Left lung (tissue), 4 donors: ENCODE measurements at regions not wholly inside any gene's neighbourhood (a gene's known extent, or its start where the extent isn't known, plus 50 kb on each side); places are given as distances from the start of the nearest gene placed in this dataset.

ENCODE experiments used
- ATAC-seq: fragments of 200-7000 bp; cut with Tn5 transposase; one replicate; pipeline ENCODE4 v1.9.1; 2020; ENCODE audit warnings: moderate library complexity
- DNase-seq, 4 donors: peaks; one replicate each; pipeline ENCODE4 v3.0.0-alpha.2; 2013 to 2020
- H3K27ac ChIP-seq, 2 donors: fragments of 200-600 bp; sonication (generic) in 1 of 2; one replicate each; pipeline versions ENCODE4 v1.5.0 to v1.8.0; 2020 to 2021
- H3K27me3 ChIP-seq, 2 donors: fragments of 200-600 bp; sonication (generic) in 1 of 2; one replicate each; pipeline versions ENCODE4 v1.5.0 to v1.8.0; 2020 to 2021
- H3K36me3 ChIP-seq, 2 donors: fragments of 200-600 bp; sonication (generic) in 1 of 2; one replicate each; pipeline versions ENCODE4 v1.5.0 to v1.8.0; 2020 to 2021
- H3K4me1 ChIP-seq, 2 donors: fragments of 200-600 bp; one replicate each; pipeline ENCODE4 v1.8.0; 2021
- H3K4me3 ChIP-seq, 2 donors: fragments of 200-600 bp; sonication (generic) in 1 of 2; one replicate each; pipeline versions ENCODE4 v1.5.0 to v1.8.0; 2020 to 2021; ENCODE audit warnings: mild to moderate bottlenecking in 1 of 2
- H3K9me3 ChIP-seq, 2 donors: fragments of 200-600 bp; sonication (generic) in 1 of 2; one replicate each; pipeline versions ENCODE4 v1.5.0 to v1.8.0; 2020 to 2021
- intact Hi-C, 2 donors: fragments of 100-400 bp; cut with DNase I; formaldehyde crosslinking; loops; one replicate each; pipeline versions ENCODE4 v1.11.2 to v1.14.2; 2022
- TF ChIP-seq, protein P1 (sequence below), 2 donors: fragments of 200-600 bp; sonication (generic) in 1 of 2; IDR thresholded peaks; one replicate each; pipeline versions ENCODE4 v1.5.0 to v1.8.0; 2021; ENCODE audit warnings: antibody characterized with exemption in 2 of 2
- donor health status: DM: no; HTN: yes; CAD: no.
- donor health status: DM: no; HTN: no; CAD: no.

GRCh38 chr7:18363751-18364380 is 131.7 kb upstream of the HDAC9 start:
- TF ChIP-seq, protein P1, sequence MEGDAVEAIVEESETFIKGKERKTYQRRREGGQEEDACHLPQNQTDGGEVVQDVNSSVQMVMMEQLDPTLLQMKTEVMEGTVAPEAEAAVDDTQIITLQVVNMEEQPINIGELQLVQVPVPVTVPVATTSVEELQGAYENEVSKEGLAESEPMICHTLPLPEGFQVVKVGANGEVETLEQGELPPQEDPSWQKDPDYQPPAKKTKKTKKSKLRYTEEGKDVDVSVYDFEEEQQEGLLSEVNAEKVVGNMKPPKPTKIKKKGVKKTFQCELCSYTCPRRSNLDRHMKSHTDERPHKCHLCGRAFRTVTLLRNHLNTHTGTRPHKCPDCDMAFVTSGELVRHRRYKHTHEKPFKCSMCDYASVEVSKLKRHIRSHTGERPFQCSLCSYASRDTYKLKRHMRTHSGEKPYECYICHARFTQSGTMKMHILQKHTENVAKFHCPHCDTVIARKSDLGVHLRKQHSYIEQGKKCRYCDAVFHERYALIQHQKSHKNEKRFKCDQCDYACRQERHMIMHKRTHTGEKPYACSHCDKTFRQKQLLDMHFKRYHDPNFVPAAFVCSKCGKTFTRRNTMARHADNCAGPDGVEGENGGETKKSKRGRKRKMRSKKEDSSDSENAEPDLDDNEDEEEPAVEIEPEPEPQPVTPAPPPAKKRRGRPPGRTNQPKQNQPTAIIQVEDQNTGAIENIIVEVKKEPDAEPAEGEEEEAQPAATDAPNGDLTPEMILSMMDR (IDR thresholded peaks at IDR 0.05), result no peak
- Histone ChIP-seq H3K4me1 (no peaks in the 10 kb centered on the region), H3K36me3 (no peaks in the 10 kb centered on the region), H3K4me3 (no peak overlapping the region), H3K27me3 (no peaks in the 10 kb centered on the region), H3K27ac (no peak overlapping the region), H3K9me3 (no peaks in the 10 kb centered on the region)
- DNase-seq, result no peak
- ATAC-seq, result no peak
- intact Hi-C loops, result no loop called here

GRCh38 chr7:18364396-18364795 is 131.2 kb upstream of the HDAC9 start:
- intact Hi-C loops, result no loop called here
- no peaks in the 10 kb centered on the region for H3K36me3 ChIP-seq
- no peaks in the 10 kb centered on the region for H3K27me3 ChIP-seq
- ATAC-seq (no peak), DNase-seq (no peak)
- TF ChIP-seq, protein P1 (IDR thresholded peaks at IDR 0.05), result no peak
- no peak overlapping the region for H3K27ac ChIP-seq
- H3K4me1 ChIP-seq, result no peaks in the 10 kb centered on the region
- no peak overlapping the region for H3K4me3 ChIP-seq
- no peaks in the 10 kb centered on the region for H3K9me3 ChIP-seq

DNA sequence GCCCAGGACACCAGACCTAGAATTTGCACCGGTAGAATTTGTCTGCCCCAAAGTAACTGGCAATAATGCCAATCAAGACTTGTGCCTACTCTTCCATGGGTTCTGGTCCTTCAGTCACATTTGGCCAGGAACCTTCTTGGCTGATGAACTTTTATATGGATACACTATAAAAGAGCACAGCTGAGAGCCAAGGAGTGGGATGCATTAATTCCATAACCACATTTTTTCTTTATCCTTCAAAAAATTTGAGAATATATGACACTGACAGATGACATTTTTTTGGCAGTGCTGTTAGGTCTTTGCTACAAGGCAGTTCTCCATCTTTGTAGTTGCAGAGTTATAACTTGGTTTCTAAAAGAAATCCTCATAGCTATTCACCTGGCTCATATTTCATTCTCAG is 129.2 kb upstream of the HDAC9 start:
- Histone ChIP-seq H3K4me3 (no peak overlapping the region), H3K27me3 (no peaks in the 10 kb centered on the region), H3K27ac (no peak overlapping the region), H3K9me3 (no peaks in the 10 kb centered on the region), H3K4me1 (no peaks in the 10 kb centered on the region), H3K36me3 (no peaks in the 10 kb centered on the region)
- ATAC-seq, result no peak
- no peak for DNase-seq
- TF ChIP-seq, protein P1 (IDR thresholded peaks at IDR 0.05), result no peak
- intact Hi-C loops, result no loop called here

- no peak for ATAC-seq
- H3K27ac ChIP-seq, result no peak overlapping the region
- no peak for DNase-seq
- no peaks in the 10 kb centered on the region for H3K27me3 ChIP-seq
- H3K36me3 ChIP-seq, result no peaks in the 10 kb centered on the region
- H3K4me3 ChIP-seq, result no peak overlapping the region
- intact Hi-C loops, result no loop called here
- no peaks in the 10 kb centered on the region for H3K4me1 ChIP-seq
- TF ChIP-seq, protein P1 (IDR thresholded peaks at IDR 0.05), result no peak
- H3K9me3 ChIP-seq, result no peaks in the 10 kb centered on the region
Observed at GRCh38 chr7:18369011-18369410, 126.5 kb upstream of the HDAC9 start.

GRCh38 chr7:18370633-18371032 is 124.9 kb upstream of the HDAC9 start:
- no peaks in the 10 kb centered on the region for H3K27me3 ChIP-seq
- intact Hi-C loops, result no loop called here
- ATAC-seq, result no peak

More at GRCh38 chr7:18370633-18371032, 124.9 kb upstream of the HDAC9 start:
- Histone ChIP-seq H3K4me1 (no peaks in the 10 kb centered on the region), H3K9me3 (no peaks in the 10 kb centered on the region), H3K4me3 (no peak overlapping the region), H3K36me3 (no peaks in the 10 kb centered on the region), H3K27ac (no peak overlapping the region)
- no peak for DNase-seq
- TF ChIP-seq, protein P1 (IDR thresholded peaks at IDR 0.05), result no peak
